ENCODE measurements at regions not wholly inside any gene's neighbourhood (a gene's known extent, or its start where the extent isn't known, plus 50 kb on each side); places are given as distances from the start of the nearest gene placed in this dataset.

DNA sequence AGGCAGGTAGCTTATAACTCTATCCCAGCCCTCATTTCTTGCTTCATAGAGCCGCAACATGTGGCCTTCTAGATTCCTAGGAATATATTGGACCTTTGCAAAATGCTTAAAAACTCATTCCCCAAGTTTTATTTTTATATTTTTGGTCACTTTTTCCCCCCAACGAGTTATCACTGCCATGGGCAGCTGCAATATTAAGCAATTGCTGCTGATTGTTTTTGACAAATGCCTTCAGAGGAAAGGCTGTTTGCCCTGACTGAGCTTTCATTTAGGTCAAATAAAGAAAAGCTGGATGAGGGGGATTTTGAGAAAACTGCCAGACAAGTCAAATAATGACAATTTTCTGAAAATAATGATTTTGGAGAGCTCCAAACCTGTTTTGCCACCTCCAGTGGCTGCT lies 976.9 kb upstream of the MBL2 start:
- no peak for DNase-seq

DNA sequence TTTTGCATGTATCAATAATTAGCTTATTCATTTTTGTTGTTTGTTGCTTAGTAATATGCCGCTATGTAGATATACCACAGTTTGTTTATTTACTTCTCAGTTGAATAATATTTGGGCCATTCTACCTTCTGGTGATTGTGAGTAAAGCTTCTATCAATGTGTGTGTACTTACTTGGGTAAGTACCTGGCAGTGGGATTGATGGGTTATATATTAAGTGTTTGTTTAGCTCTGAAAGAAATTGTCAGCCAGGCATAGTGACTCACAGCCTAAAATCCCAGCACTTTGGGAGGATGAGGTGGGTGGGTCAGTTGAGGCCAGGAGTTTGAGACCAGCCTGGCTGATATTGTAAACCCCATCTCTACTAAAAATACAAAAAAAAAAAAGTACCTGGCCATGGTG lies 975.7 kb upstream of the MBL2 start:
- DNase-seq = no peak

- no peak for DNase-seq
Measured at GRCh38 chr10:53744746-53745145, 972.2 kb upstream of the MBL2 start.

DNA sequence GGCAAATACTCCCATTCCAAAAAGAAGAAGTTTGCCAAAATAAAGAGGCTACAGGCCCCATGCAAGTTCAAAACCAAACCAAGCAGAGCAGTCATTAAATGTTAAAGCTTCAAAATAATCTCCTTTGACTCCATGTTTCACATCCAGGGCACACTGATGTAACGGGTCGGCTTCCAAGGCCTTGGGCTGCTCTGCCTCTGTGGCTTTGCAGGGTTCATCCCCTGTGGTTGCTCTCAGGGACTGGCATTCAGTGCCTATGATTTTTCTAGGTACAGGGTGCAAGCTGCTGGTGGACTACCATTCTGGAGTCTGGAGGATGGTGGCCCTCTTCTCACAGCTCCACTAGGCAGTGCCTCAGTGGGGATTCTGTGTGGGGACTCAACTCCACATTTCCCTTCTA lies 971.6 kb upstream of the MBL2 start:
- DNase-seq = no peak

DNA sequence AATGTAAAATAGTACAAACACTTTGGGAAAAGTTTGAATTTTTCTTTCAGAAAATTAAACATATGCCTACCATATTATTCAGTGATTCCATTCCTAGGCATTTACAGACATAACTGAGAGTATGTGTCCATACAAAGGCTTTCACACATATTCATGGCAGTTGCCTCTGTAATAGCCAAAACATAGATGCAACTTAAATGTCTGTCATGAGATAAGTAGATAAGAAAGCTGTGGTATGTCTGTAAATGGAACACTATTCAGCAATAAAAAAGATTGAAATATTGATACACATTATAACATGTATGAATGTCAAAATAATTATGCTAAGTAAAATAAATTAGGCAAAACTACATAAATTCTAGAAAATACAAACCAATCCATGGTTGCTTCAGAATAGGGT lies 964.5 kb upstream of the MBL2 start:
- DNase-seq = no peak

DNA sequence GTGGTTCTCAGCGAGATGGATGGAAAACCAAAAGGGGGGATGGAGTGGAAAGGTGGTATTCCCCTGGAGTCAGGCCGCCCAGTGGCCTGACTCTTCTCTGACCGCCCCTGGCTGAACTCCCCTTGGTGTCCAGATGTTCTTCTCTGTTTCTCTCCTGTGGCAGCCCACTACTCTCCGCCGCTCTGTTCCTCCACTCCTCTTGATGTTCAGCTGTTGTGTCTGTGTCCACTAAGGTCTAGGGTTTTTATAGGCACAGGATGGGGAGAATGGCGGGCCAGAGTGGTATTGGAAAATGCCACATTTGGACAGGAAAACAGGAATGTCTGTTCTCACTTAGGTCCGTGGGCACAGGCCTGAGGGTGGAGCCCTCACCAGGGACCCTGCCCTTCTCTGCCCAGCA lies 954.3 kb upstream of the MBL2 start:
- no peak for DNase-seq

- DNase-seq = no peak
Measured at GRCh38 chr10:53724581-53724980, 952.0 kb upstream of the MBL2 start.

DNA sequence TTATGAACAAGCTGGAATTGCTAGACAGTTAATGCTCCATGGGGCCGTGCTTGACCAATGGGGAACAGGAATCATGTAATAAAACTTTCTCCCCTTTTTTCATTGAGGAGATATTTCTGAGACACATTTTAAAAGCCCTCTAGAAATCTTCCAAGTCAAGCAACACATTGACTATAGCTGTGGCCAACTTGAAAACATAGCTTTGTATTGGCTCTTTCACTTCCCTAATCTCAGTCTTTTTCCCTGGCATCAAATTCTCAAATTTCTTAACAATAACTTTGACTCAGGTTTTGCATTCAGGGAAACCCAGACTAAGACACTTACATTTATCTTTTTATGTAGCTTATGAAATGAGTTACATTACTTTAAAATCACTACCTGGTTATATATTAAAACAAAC lies 947.1 kb upstream of the MBL2 start:
- no peak for DNase-seq

GRCh38 chr10:53716156-53716555 lies 943.6 kb upstream of the MBL2 start:
- DNase-seq = no peak

- no peak for DNase-seq
Measured at GRCh38 chr10:53713431-53713830, 940.8 kb upstream of the MBL2 start.

GRCh38 chr10:53702489-53702888 lies 929.9 kb upstream of the MBL2 start:
- no peak for DNase-seq

DNA sequence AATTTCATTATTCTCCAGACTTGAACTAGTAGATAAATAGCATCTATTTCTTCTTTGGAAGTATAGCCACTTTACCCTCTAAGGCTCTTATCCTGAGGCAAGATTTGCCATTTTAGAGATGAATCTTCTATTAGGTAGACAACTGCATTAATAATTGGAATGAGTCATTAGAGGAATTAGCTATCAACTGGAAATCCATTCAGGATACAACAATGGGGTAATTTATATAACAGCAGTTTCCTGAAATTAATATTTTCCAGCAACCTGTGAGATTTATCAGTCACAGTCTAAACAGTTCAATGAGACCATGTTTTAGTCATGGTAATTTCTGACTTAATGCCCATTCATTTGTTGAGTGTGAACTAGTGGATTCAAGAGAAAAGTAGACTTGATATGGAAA lies 928.6 kb upstream of the MBL2 start:
- no peak for DNase-seq

DNA sequence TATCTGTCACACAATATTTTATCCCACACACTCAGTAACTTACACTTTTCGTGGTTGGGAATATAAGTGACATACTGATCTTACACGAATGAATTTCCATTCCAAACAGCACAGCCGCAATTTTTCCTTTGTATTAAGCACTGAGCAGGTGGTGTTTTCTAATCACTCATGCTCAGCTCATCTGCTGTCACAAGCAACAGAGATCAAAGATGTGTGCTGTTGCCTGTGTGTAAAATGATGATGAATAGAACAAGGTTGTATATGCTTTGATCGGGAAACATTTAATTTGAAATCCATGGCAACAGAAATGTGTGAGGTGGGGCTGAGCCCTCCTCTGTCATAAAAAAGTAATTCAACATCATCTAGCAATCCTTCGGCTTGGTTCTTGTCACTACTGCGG lies 927.7 kb upstream of the MBL2 start:
- no peak for DNase-seq

DNA sequence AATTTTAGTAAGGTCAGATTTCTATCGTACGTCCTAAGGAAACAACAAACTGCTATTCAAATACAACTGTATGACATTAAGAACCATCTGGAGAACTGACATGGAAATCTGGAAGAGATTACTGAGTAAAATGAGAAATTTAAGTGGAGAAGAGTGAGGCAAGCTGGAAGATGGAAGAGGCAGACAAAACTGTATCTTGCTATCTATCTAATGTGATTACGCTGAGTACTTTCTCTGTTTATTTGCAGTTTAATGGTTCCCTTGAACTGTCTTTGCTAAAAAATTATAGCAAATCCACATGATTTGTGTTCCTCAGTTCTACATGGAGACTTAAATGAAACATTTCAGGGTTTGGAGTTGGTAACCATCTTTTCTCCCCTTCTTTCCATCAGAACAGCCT lies 927.1 kb upstream of the MBL2 start:
- peak in 1 of 3 donors; percentile 7 for DNase-seq

- no peak for DNase-seq
Measured at GRCh38 chr10:53699231-53699630, 926.6 kb upstream of the MBL2 start.

DNA sequence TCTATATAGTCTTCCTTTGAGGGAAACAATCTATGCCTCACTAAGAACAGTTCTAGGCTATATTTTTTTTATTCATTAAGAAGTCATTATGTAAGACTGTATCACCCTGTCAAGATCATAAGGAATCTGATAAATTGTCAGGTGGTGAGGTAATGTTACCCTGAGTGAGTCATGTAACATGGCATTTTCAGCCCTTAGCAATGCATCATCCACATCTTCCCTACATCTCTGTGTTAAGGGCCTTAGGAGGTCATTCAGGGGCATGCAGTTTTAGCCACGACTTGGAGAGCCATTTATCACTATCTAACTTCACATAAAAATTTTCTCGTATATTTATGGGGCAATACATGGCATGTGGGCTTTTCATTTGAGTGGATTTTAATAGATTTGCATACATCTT lies 924.5 kb upstream of the MBL2 start:
- DNase-seq = no peak

DNA sequence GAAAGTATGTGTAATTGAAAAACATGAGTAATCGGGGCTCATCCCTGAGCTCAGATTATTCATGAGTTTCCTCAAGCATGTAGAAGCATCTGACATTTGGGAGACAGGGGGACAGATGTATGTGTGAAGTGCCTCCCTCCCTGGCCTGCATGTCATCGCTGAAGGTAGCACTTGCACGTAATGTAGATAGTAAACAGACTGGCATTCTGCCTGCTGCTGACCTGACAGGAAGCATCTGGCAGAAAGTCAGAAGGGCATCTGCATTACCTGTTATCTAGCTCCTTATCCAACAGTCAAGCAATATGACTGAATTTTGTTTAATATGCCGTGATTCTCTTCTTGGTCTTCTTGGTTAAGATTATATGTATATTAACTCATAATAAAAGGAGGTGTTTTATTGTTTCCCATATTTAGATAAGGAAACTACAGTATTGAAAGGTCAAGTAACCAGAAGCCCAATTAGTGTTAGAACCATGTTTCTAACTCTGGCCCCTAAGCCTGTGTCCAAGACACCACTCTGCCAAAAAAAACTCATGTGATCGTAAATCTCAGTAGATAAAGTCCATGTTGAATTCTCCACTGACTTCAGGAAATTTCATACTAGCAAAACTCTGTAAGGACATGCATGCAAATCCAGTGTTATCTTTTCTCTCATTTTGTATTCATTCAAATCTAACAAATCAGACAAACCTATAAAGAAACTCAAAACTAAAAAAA lies 918.1 kb upstream of the MBL2 start:
- no peak for DNase-seq

GRCh38 chr10:53687800-53688199 lies 915.2 kb upstream of the MBL2 start:
- DNase-seq = no peak

DNA sequence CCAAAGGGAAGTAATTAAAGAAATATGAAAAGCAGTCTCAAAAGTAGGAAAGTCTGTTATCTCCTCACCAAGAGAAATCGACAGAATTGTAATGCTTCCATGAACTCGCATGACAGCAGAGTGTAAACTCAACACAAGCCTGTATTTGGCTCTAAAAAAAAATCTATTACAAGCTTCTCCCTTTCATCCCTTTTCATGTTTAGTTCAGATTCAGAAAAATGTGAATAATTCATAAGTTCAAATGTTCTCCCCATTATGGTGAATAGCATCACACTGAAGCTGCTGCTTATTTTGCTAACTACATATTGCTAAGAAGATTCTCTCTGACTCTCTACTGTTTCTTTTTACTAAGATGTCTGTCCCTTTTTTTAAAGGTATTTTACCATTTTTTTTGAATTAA lies 910.3 kb upstream of the MBL2 start:
- DNase-seq = no peak

DNA sequence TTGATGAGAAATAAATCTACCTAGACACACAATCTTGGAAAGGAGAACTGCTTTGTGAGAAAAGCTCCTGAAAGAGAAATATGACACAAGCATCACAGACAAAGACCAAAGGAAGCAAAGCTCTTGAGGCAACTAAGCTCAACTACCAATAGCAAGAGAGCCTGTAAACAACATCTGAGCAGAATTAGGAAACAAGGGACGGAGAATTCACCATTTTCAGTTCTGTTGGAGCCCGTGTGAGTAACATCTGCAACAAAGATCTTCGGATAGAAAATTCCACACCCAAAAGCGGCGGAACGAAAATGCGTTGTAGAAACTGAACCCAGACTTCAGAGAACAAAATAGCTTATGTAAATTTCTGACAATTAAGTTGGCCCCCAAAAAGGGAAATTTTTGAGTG lies 909.9 kb upstream of the MBL2 start:
- no peak for DNase-seq

DNA sequence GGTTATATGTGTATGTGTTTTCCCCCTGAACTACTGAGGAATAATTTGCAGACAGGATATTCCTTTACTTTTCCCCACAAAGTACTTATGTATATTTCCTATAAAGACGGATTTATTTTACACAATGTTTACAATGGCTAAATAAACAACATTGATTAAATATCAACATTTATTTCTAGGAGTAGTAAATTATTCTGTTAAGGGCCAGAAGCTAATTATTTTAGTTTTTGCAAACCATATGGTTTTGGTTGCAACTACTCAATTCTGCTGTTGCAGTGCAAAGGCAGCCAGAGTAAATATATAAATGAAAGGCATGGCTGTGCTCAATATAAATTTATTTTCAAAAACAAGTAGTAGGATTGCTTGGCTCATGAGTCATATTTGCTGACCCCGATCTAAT lies 907.1 kb upstream of the MBL2 start:
- no peak for DNase-seq

- no peak for DNase-seq
Measured at GRCh38 chr10:53675177-53675576, 902.6 kb upstream of the MBL2 start.

DNA sequence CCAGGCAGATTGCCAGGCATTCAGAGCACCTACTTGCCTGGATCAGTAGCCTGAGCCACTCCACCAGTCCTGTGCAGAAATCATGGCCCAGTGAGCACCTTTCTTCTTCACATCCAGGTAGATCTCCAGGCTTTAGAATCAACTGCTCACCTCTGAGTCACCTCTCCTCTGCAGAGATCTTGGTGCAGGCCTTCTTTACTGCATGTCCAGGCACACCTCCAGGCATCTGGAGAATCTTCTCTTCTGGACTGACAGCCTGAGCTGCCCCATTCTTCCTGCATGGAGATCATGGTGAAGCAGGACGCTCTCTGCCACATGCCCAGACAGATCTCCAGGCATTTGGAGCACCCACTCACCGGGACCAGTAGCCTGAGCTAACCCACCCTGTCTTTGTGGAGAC lies 894.5 kb upstream of the MBL2 start:
- no peak for DNase-seq

GRCh38 chr10:53664282-53665019 lies 891.9 kb upstream of the MBL2 start:
- DNase-seq = peak; percentile 15 to 59 (median 25)
